ENCODE measurements at regions not wholly inside any gene's neighbourhood (a gene's known extent, or its start where the extent isn't known, plus 50 kb on each side); places are given as distances from the start of the nearest gene placed in this dataset.

- no peak for FAIRE-seq
- Histone ChIP-seq H3K36me3 (replicated peaks in 1 of 2; ENCODE audit: control insufficient read depth in 1 of 2, insufficient read depth in 2 of 2, low read length in 2 of 2) (no peaks in the 10 kb centered on the region), H3K9ac (ENCODE audit: insufficient read depth, low read depth, low read length) (no peak overlapping the region), H3K4me2 (ENCODE audit: low read depth, low read length) (no peak overlapping the region), H2AFZ (ENCODE audit: low read length) (no peak overlapping the region), H3K4me1 (ENCODE audit: insufficient read depth, low read length) (no peaks in the 10 kb centered on the region), H4K20me1 (ENCODE audit: insufficient read depth, low read length) (no peaks in the 10 kb centered on the region), H3K4me3 (replicated peaks in 1 of 3; ENCODE audit: insufficient read depth in 1 of 3, low read depth in 2 of 3, low read length in 3 of 3) (no peak overlapping the region), H3K27me3 (ENCODE audit: control insufficient read depth in 1 of 2, insufficient read depth in 2 of 2, low read length in 2 of 2) (no peaks in the 10 kb centered on the region), H3K9me3 (ENCODE audit: low read length) (no peaks in the 10 kb centered on the region), H3K27ac (ENCODE audit: extremely low read length, insufficient read depth, low read length) (no peak overlapping the region), H3K79me2 (ENCODE audit: insufficient read depth, low read length) (no peaks in the 10 kb centered on the region)
- no TSS peak for BruUV-seq (replicated peaks)
- 25% methylated on average over 3 of the region's 3 CpGs for WGBS (ENCODE audit: low lambda C conversion rate)
- intact Hi-C loops (cut with micrococcal nuclease; ENCODE audit: unreplicated experiment), result no loop called here
- POLR2A ChIA-PET, result no interaction called here
- CTCF ChIA-PET (ENCODE audit: low intra/inter-chr PET ratio, low total read pairs), result no interaction called here
- no peak for DNase-seq (ENCODE audit: low spot score)
- in situ Hi-C loops (cut with HindIII; ENCODE audit: extremely low pct_ligation_motif_present, low pct_unique_long_range_greater_than_20kb), result loop anchor here (5.0 kb wide), 1 partner anchor 788 kb away; no protein-coding TSS in a partner anchor
- no peak for ATAC-seq
- TF ChIP-seq CEBPZ (IDR thresholded peaks at IDR 0.05; ENCODE audit: low read length) (no peak), ZFX (CRISPR knock-in tag; IDR thresholded peaks at IDR 0.05; ENCODE audit: low read depth) (no peak), HOXA7 (CRISPR knock-in tag; IDR thresholded peaks at IDR 0.05) (no peak), ZNF724P (CRISPR knock-in tag; IDR thresholded peaks at IDR 0.05; ENCODE audit: borderline replicate concordance) (no peak), SNAPC2 (CRISPR knock-in tag; IDR thresholded peaks at IDR 0.05) (no peak), HMGXB3 (CRISPR knock-in tag; IDR thresholded peaks at IDR 0.05; ENCODE audit: borderline replicate concordance) (no peak), PAWR (CRISPR knock-in tag; IDR thresholded peaks at IDR 0.05; ENCODE audit: borderline replicate concordance) (no peak), NFE2L1 (CRISPR knock-in tag; IDR thresholded peaks at IDR 0.05; ENCODE audit: borderline replicate concordance) (no peak), PPARG (CRISPR knock-in tag; conservative IDR thresholded peaks at IDR 0.05) (no peak), AHDC1 (CRISPR knock-in tag; IDR thresholded peaks at IDR 0.05; ENCODE audit: borderline replicate concordance) (no peak), ZNF292 (CRISPR knock-in tag; IDR thresholded peaks at IDR 0.05; ENCODE audit: borderline replicate concordance, low read depth) (no peak), ZNF446 (CRISPR knock-in tag; IDR thresholded peaks at IDR 0.05) (no peak)
Observed at GRCh38 chr16:52074133-52074532, 472.8 kb downstream of the TOX3 start.
